ENCODE measurements at regions not wholly inside any gene's neighbourhood (a gene's known extent, or its start where the extent isn't known, plus 50 kb on each side); places are given as distances from the start of the nearest gene placed in this dataset.

DNA sequence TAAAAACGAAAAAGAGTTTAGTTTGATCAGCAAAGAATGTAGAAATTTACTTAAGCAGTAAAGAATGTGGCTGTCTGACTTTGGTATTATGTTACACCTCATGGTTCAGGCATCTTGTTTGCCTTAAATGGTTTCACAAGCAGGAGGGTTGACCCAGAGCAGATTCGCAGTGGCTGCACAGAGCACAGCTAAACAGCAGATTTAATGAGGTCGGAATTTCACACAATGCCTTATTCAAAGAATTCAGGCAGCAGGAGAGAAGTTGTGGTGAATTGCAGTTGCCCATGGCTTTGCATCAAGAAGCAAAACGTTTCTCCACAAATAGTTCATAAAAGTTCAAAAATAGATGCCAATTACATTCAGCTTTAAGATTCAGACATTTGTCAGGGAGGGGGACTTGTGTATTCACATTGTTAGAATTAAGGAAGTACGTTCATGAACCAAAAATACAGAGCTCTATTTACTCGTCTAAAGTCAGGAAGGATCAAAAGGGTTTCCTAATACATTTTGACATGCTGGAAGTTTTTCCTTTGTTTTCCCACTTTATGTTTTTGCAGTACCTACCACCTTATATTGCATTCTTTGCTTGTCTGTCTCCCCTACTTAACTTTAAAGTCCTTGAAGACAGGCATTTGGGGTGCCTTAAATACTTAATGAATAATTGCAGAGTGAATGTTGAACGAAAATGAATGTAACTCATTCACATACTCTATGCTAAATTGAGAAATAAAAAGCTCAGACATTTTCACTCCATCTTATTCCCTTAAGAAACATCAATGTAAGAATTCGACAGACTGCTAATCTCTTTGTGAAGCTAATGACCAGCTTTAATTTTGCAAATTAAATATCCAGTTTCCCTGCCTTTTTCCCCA lies 1163.6 kb upstream of the CITED2 start:
- TF ChIP-seq NR2C2 (CRISPR knock-in tag; IDR thresholded peaks at IDR 0.05) = no peak
- TF ChIP-seq NR2C2 (tag; IDR thresholded peaks at IDR 0.05) = no peak
- no peak for TF ChIP-seq ZNF384 (IDR thresholded peaks at IDR 0.05; ENCODE audit: low read depth, low read length)
- TF ChIP-seq KLF16 (IDR thresholded peaks at IDR 0.05) = no peak
- no peak for TF ChIP-seq ZNF695 (CRISPR knock-in tag; IDR thresholded peaks at IDR 0.05)
- no peak for TF ChIP-seq POLR2A (conservative IDR thresholded peaks at IDR 0.05)
- TF ChIP-seq NFATC3 (IDR thresholded peaks at IDR 0.05) = no peak
- TF ChIP-seq CTCF (IDR thresholded peaks at IDR 0.05 in 2 of 3, conservative IDR thresholded peaks at IDR 0.05 in 1 of 3; ENCODE audit: insufficient read depth in 2 of 3, low read depth in 1 of 3, low read length in 3 of 3) = no peak
- no peak for TF ChIP-seq TOE1 (IDR thresholded peaks at IDR 0.05; ENCODE audit: borderline replicate concordance)
- no peak for TF ChIP-seq TOE1 (CRISPR knock-in tag; IDR thresholded peaks at IDR 0.05; ENCODE audit: borderline replicate concordance, low read depth)
- TF ChIP-seq YY1 (IDR thresholded peaks at IDR 0.05; ENCODE audit: borderline replicate concordance in 1 of 3, control insufficient read depth in 1 of 3, extremely low read depth in 1 of 3, insufficient read depth in 3 of 3, insufficient read length in 1 of 3, insufficient replicate concordance in 2 of 3, low read depth in 1 of 3, low read length in 2 of 3) = no peak
- no peak for TF ChIP-seq RFX5 (IDR thresholded peaks at IDR 0.05; ENCODE audit: low read depth, low read length)
- no peak for TF ChIP-seq UBTF (IDR thresholded peaks at IDR 0.05; ENCODE audit: borderline replicate concordance in 1 of 2, low read depth in 2 of 2, low read length in 2 of 2)
- TF ChIP-seq GATAD2B (IDR thresholded peaks at IDR 0.05; ENCODE audit: borderline replicate concordance) = no peak
- no peak for TF ChIP-seq EZH2 (IDR thresholded peaks at IDR 0.05; ENCODE audit: borderline replicate concordance, low read depth, low read length)
- TF ChIP-seq SP1 (CRISPR knock-in tag; IDR thresholded peaks at IDR 0.05) = no peak

All from K562 (cell line).